ENCODE measurements at regions not wholly inside any gene's neighbourhood (a gene's known extent, or its start where the extent isn't known, plus 50 kb on each side); places are given as distances from the start of the nearest gene placed in this dataset.

DNA sequence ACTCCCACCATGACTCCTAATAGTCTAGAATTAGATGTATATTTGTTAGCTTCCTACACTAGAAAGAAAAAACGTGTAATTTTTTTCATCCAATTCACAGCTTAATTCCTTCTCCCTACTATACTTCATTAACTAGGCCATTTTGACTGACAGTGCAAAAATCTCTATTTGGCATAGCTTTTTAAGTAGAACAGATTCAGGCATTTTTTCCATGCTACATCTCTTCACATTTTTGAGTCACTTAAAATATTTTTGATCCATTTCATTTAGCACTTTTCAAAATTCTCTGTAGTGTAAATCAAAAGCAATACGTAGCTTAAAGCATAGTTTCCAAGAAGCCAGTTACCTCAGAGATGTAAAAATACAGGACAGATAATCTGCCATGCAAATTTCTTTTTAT is 391.1 kb upstream of the NPVF start:
- no peaks in the 10 kb centered on the region for H3K27me3 ChIP-seq (ENCODE audit: control insufficient read depth, insufficient read depth, low read length)
- no peak for DNase-seq (ENCODE audit: low read depth)
- H3K36me3 ChIP-seq (ENCODE audit: control insufficient read depth, insufficient read depth, low read length) = no peaks in the 10 kb centered on the region
- H3K4me3 ChIP-seq (ENCODE audit: low read depth, low read length) = no peak overlapping the region
- TF ChIP-seq CTCF (IDR thresholded peaks at IDR 0.05; ENCODE audit: insufficient read depth, low read length, poor library complexity, severe bottlenecking) = no peak

- H3K36me3 ChIP-seq (ENCODE audit: control insufficient read depth, insufficient read depth, low read length) = no peaks in the 10 kb centered on the region
- H3K4me3 ChIP-seq (ENCODE audit: low read depth, low read length) = no peak overlapping the region
- DNase-seq (ENCODE audit: low read depth) = no peak
- H3K27me3 ChIP-seq (ENCODE audit: control insufficient read depth, insufficient read depth, low read length) = no peaks in the 10 kb centered on the region
- TF ChIP-seq CTCF (IDR thresholded peaks at IDR 0.05; ENCODE audit: insufficient read depth, low read length, poor library complexity, severe bottlenecking) = no peak
Observed at GRCh38 chr7:25619963-25620799, 391.9 kb upstream of the NPVF start.

DNA sequence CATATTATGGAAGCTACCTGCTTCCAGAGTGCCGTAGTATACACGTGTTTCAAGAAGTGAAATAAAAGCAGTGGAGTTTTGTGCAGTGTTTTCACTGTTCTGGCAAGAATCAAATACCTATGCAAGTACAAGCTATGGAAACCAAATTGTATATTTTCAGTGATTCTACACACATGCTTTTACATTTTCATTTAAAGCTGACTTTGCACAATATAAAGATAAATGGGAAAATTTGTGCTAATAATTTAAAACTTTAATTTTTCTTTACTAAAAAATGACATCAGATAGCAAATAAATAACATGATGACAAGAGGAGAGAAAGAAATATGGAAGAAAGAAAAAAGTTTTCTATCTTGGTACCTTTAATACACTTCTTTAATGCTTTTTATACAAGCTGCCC is 393.7 kb upstream of the NPVF start:
- Histone ChIP-seq H3K4me3 (ENCODE audit: low read depth, low read length) (no peak overlapping the region), H3K36me3 (ENCODE audit: control insufficient read depth, insufficient read depth, low read length) (no peaks in the 10 kb centered on the region), H3K27me3 (ENCODE audit: control insufficient read depth, insufficient read depth, low read length) (no peaks in the 10 kb centered on the region)
- no peak for TF ChIP-seq CTCF (IDR thresholded peaks at IDR 0.05; ENCODE audit: insufficient read depth, low read length, poor library complexity, severe bottlenecking)
- no peak for DNase-seq (ENCODE audit: low read depth)

GRCh38 chr7:25622695-25623094 is 394.4 kb upstream of the NPVF start:
- Histone ChIP-seq H3K36me3 (ENCODE audit: control insufficient read depth, insufficient read depth, low read length) (no peaks in the 10 kb centered on the region), H3K4me3 (ENCODE audit: low read depth, low read length) (no peak overlapping the region), H3K27me3 (ENCODE audit: control insufficient read depth, insufficient read depth, low read length) (no peaks in the 10 kb centered on the region)
- no peak for TF ChIP-seq CTCF (IDR thresholded peaks at IDR 0.05; ENCODE audit: insufficient read depth, low read length, poor library complexity, severe bottlenecking)
- no peak for DNase-seq (ENCODE audit: low read depth)

- H3K36me3 ChIP-seq (ENCODE audit: control insufficient read depth, insufficient read depth, low read length) = no peaks in the 10 kb centered on the region
- H3K27me3 ChIP-seq (ENCODE audit: control insufficient read depth, insufficient read depth, low read length) = no peaks in the 10 kb centered on the region
- no peak for TF ChIP-seq CTCF (IDR thresholded peaks at IDR 0.05; ENCODE audit: insufficient read depth, low read length, poor library complexity, severe bottlenecking)
- no peak for DNase-seq (ENCODE audit: low read depth)
- H3K4me3 ChIP-seq (ENCODE audit: low read depth, low read length) = no peak overlapping the region
Observed at GRCh38 chr7:25624051-25624450, 395.8 kb upstream of the NPVF start.

- DNase-seq (ENCODE audit: low read depth) = no peak
- TF ChIP-seq CTCF (IDR thresholded peaks at IDR 0.05; ENCODE audit: insufficient read depth, low read length, poor library complexity, severe bottlenecking) = no peak
- Histone ChIP-seq H3K27me3 (ENCODE audit: control insufficient read depth, insufficient read depth, low read length) (no peaks in the 10 kb centered on the region), H3K4me3 (ENCODE audit: low read depth, low read length) (no peak overlapping the region), H3K36me3 (ENCODE audit: control insufficient read depth, insufficient read depth, low read length) (no peaks in the 10 kb centered on the region)
Observed at GRCh38 chr7:25624833-25625232, 396.5 kb upstream of the NPVF start.
